Endothelial cell (in vitro differentiated cells): ENCODE measurements at regions not wholly inside any gene's neighbourhood (a gene's known extent, or its start where the extent isn't known, plus 50 kb on each side); places are given as distances from the start of the nearest gene placed in this dataset.

Source experiments
- DNase-seq: peaks from one replicate; pipeline ENCODE4 v3.0.0; 2021; ENCODE audit warnings: low spot score
- H3K27ac Mint-ChIP-seq: one replicate; pipeline ENCODE4 v1.8.0; 2021; ENCODE audit warnings: mixed read lengths, inconsistent platforms; ENCODE audit not compliant: unreplicated experiment
- H3K27me3 Mint-ChIP-seq: one replicate; pipeline ENCODE4 v1.8.0; 2021; ENCODE audit warnings: mild to moderate bottlenecking, moderate library complexity, mixed read lengths, inconsistent platforms; ENCODE audit not compliant: unreplicated experiment
- H3K36me3 Mint-ChIP-seq: one replicate; pipeline ENCODE4 v1.8.0; 2021; ENCODE audit warnings: mild to moderate bottlenecking, low read depth, mixed read lengths, inconsistent platforms; ENCODE audit not compliant: unreplicated experiment
- H3K4me1 Mint-ChIP-seq: one replicate; pipeline ENCODE4 v1.8.0; 2021; ENCODE audit warnings: mild to moderate bottlenecking, mixed read lengths, inconsistent platforms; ENCODE audit not compliant: unreplicated experiment
- H3K4me3 Mint-ChIP-seq: one replicate; pipeline ENCODE4 v1.8.0; 2021; ENCODE audit warnings: mild to moderate bottlenecking, mixed read lengths, inconsistent platforms; ENCODE audit not compliant: unreplicated experiment
- H3K9me3 Mint-ChIP-seq: one replicate; pipeline ENCODE4 v1.8.0; 2021; ENCODE audit warnings: mixed read lengths, inconsistent platforms; ENCODE audit not compliant: unreplicated experiment
- CTCF ChIP-seq: fragments of 200-600 bp; sonication (generic); IDR thresholded peaks from one replicate; pipeline ENCODE4 v1.5.0; 2021; ENCODE audit warnings: antibody characterized with exemption; ENCODE audit not compliant: unreplicated experiment

DNA sequence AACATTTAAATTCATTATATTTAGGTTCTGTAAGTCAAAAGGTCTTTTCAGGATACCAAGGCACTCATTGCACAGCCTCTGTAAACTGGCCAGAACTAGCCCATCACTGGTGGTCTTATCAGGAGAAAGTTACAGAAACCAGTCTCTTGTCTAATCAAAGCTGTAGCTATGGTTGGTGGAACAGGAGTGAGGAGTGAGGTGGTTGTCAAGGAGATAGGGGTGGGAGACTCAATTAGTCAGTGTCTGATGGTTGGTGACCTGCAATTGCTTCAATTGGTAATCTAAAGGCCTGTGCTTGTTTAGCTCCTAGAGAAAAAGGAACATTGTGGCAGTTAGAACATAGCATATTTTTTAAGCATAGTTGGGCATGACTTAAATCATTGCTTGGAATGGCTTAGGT is 458.6 kb upstream of the CDH2 start:
- DNase-seq: no peak
- no peaks in the 10 kb centered on the region for H3K9me3 Mint-ChIP-seq

DNA sequence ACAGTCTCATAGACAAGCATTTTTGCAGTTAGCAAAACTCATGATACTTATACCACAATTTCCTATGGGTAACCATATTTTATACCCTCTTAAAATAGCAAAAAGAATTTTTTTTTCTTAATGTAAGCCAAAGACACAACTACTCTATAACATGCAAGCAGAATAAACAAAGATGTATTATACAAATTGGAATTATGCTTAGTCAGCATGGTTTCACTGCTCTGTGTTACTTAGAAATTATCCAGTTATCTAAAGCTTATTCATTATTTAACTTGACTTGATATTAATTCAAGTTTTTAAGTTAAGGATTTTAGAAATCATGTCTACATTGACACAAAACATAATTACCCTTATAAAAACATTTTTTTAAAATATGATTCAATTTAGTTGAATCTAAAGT is 449.8 kb upstream of the CDH2 start:
- no peak for DNase-seq
- H3K27ac Mint-ChIP-seq: no peak overlapping the region
- TF ChIP-seq CTCF: no peak
- H3K4me3 Mint-ChIP-seq: no peak overlapping the region
- H3K27me3 Mint-ChIP-seq: no peaks in the 10 kb centered on the region
- no peaks in the 10 kb centered on the region for H3K36me3 Mint-ChIP-seq
- no peaks in the 10 kb centered on the region for H3K4me1 Mint-ChIP-seq
- H3K9me3 Mint-ChIP-seq: no peaks in the 10 kb centered on the region

More for the DNA sequence above, 458.6 kb upstream of the CDH2 start:
- TF ChIP-seq CTCF: no peak
- no peaks in the 10 kb centered on the region for H3K36me3 Mint-ChIP-seq
- no peak overlapping the region for H3K27ac Mint-ChIP-seq
- no peaks in the 10 kb centered on the region for H3K4me1 Mint-ChIP-seq
- peaks cover 1% of the 10 kb centered on the region for H3K27me3 Mint-ChIP-seq
- H3K4me3 Mint-ChIP-seq: no peak overlapping the region

DNA sequence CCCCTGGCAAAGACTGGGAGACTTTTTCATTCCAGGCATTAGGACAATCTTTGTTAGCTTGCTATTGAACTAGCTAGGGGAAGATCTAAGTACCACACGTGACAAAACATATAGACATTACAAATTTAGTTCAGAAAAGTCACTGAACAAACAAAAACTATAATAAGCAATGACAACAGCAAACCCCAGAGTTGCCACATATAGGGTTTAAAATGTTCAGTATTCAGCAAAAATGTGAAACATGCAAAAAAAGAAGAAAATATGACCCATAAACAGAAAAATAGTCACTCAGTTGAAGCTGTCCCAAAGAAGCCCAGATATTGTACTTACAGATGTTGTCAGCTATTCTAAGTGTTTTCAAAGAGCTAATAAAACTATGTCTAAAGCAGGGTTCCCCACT is 431.1 kb upstream of the CDH2 start:
- no peak for DNase-seq
- no peak overlapping the region for H3K27ac Mint-ChIP-seq
- H3K27me3 Mint-ChIP-seq: no peaks in the 10 kb centered on the region
- H3K4me3 Mint-ChIP-seq: no peak overlapping the region
- no peaks in the 10 kb centered on the region for H3K4me1 Mint-ChIP-seq
- no peaks in the 10 kb centered on the region for H3K36me3 Mint-ChIP-seq
- H3K9me3 Mint-ChIP-seq: no peaks in the 10 kb centered on the region
- no peak for TF ChIP-seq CTCF

GRCh38 chr18:28606686-28607085 is 429.8 kb upstream of the CDH2 start:
- no peak overlapping the region for H3K4me3 Mint-ChIP-seq
- TF ChIP-seq CTCF: no peak
- no peak for DNase-seq
- no peaks in the 10 kb centered on the region for H3K27me3 Mint-ChIP-seq
- H3K4me1 Mint-ChIP-seq: no peaks in the 10 kb centered on the region
- no peak overlapping the region for H3K27ac Mint-ChIP-seq
- no peaks in the 10 kb centered on the region for H3K36me3 Mint-ChIP-seq
- no peaks in the 10 kb centered on the region for H3K9me3 Mint-ChIP-seq

GRCh38 chr18:28602391-28602790 is 425.5 kb upstream of the CDH2 start:
- no peak overlapping the region for H3K4me3 Mint-ChIP-seq
- no peak for DNase-seq
- H3K9me3 Mint-ChIP-seq: no peaks in the 10 kb centered on the region
- H3K36me3 Mint-ChIP-seq: no peaks in the 10 kb centered on the region
- no peak for TF ChIP-seq CTCF
- no peaks in the 10 kb centered on the region for H3K27me3 Mint-ChIP-seq
- no peak overlapping the region for H3K27ac Mint-ChIP-seq
- H3K4me1 Mint-ChIP-seq: no peaks in the 10 kb centered on the region
